ENCODE measurements at regions not wholly inside any gene's neighbourhood (a gene's known extent, or its start where the extent isn't known, plus 50 kb on each side); places are given as distances from the start of the nearest gene placed in this dataset.

DNA sequence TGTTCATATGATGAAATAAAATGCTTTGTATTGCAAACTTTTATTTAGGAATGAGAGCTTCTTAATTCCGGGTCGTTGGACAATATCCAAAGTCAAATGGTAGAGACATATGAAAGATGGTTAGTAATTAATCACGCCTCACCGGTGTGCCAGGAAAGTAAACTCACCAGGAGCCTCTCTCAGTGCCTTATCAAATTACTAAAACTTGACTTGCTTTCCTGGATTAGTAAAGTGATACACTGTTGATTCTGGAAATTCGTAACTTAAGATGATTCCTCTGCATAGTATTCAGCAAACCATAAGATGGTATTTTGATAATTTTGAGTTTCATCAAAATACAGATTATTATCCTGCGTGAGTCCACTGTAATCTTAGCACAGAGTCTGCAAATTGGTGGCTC lies 115.2 kb downstream of the PAX1 start:
- no peak for DNase-seq

DNA sequence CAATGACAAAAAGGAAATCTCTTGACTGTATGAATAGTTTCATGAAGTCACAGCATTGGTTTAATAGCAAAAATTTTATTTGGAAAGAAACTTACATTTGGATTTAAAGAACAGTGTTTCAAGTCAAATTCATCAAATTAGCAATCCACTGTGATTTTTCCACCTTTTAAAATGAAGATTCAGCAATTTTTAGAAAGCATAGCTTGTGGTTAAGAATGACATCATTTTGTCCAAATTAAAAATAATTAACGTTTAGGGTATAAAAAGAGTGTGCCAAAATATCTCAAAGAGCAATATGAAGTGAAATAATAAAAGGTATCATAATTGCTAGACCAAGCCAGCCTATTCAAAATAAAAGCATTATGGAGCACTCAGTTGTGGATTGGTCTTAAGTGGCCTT lies 114.6 kb downstream of the PAX1 start:
- no peak for DNase-seq

DNA sequence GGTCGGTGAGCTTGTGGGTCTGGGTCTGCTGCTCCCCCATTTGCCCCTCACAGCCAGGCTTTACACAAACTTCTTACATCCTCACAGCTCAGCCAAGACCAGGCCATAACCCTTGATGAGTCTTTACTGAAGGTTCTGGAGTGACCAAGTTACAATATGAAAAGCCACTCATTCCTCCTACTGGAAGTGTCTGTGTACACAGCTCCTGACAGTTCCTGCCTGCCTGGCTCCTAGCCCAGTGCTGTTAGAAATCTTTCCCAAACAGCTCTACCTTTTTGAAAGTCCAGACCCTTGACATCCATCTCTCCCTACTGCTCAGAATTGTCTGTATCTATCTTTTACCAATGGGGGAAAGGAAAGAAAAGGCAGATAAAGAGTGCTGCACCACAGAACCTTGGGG lies 106.9 kb downstream of the PAX1 start:
- peak in 1 of 2 experiments; percentile 21 for DNase-seq

DNA sequence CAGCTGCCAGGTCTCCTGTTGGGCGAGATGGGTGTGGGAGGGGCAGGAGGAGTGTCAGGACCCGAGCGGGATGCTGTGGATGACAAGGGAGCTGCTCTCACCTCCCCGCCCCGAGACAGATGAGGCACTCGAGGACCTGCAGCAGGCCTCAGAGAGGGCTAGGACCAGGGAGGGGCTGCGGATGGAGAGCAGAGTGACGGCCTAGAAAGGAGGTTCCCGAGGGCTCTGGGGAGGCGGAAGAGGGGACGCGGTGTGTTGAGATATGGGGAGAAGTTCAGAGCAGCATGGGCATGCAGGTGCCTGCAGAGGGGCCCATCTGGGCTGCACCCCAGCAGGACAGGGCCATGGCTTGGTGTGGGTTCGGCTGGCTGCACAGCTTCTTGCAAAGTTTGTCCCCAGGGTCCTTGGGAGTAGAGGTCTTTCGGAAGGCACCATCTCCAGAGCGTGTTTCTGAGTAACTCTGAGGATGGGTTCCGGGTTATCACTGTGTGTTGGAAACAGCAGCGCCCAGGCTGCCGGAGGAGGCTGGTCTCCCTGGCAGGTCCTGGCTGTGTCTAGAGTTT lies 104.6 kb downstream of the PAX1 start:
- DNase-seq: no peak

DNA sequence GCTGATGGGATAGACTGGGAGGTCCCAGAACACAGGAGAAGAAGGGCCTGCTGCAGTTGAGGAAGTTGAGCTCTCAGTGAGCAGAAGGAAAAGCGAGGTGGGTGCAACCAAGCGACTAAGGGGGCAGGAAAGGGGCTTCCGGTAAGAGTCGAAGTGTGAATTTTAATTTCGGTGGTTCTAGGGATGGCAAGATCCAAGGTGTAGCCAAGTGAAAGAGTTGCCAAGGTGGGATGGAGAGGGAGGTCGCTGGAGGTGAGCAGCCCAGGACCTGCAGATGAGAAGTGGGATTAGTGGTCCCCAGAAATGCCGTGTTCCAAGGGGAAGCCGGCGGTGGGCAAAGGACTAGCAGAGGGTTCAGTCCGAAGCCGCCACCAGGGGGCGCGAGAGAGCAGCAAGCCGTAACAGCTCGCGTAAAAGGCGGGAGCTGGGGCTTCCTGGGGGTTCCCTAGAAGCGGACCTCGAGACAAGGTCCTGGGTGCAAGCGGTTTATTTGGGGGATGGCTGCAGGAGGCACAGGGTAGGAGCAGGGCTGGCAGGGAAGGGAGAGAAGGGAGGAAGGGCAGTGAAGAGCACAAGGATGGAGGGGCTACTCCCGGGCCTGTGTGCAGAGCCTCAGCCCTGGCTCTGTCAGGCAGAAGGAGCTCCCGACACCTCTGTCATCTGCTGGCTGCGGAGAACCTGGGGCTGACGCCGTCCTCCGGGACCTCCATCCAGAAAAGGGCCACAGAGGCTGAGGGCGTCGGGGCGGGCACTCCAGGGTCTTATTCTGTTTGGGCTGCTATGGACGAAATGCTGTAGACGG lies 103.6 kb downstream of the PAX1 start:
- no peak for DNase-seq

DNA sequence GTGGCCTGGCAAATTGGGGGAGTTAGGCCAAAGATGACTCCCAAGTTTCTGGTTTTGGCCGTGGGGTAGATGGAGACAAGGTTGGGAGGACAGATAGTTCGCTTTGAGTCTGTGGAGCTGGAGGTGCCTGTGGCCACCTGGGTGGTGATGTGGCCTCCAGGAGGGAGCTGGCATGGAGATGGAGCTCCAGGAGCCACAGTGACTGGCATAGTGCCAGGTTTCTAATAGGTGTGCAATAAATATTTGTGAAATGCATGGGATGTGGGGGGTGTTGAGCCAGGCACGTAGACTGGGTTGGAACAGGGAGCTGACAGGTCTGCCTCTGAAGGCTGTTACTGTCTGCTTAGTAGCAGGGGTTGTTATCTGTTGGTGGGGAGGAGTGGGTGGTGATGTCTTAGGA lies 102.7 kb downstream of the PAX1 start:
- no peak for DNase-seq

DNA sequence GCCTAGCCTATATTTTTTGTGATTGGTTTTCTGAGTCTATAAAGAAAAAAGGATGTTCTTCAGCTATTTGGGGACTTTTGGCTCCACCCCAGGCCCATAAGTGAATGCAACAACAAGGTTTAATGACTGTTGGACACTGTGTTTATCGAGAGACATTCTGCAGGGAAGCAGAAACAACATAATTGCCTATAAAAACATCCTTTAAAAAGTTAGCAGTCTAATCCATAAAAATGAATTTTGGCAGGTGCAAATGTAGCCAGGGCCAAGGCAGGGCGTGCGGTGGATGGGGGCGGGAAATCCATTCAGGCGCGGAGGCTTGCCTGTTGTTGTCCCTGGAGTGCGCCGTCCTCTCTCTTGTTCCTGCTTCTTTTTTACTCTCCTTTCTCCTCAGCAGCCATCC lies 99.3 kb downstream of the PAX1 start:
- DNase-seq: no peak

DNA sequence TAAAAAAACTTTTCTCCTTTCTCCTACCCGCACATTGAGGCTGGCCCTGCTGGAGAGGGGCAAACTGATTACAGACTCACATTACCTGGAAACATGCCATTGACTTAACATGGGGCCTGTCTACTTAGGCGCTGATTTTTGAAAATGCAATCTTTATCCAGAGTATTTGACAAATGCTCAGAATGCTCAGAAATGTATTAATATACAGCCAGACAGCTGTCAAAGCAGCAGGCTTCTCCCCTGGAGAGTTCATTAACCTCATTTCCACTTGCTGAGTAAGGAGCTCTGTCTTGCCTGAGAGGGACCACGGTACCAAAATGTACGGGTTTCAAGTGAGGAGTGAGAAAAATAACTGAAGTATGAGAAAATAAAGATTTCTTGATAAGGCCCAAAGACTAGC lies 95.7 kb downstream of the PAX1 start:
- DNase-seq: no peak

DNA sequence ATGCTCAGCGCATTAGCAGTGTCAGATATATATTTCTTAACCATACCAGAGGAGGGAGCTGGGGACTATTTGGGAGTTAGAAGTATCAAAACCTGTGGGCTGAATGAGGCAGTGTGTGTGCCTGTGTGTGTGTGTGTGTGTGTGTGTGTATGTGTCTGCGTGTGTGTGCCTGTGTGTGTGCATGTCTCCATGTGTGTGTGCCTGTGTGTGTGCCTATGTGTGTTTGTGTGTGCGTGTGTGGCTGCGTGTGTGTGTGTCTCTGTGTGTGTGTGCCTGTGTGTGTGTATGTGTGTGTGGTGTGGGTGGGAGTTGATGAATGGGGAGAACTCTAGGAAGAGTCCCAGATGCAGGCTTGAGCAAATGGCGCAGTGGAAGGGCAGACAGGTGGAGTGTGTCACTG lies 92.9 kb downstream of the PAX1 start:
- DNase-seq: no peak

DNA sequence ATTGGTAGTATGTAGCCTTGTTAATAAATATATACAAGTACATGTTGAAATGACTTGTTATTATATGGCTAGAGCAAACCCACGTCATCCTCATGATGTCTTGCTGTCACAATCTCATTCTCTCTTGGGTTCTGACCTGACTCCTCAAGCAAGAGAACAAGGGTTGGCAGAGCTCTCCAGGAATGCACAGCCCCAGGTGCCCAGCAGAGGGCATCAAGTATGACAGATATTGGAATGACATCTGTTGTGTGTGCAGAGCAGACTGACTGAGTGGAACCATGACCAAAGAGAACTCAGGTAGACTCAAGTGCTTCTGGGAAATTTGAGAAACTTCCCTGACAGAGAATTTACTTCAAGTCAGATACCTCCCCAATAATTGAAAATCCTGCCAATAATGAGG lies 90.6 kb downstream of the PAX1 start:
- peak in 1 of 2 experiments; percentile 37 for DNase-seq

DNA sequence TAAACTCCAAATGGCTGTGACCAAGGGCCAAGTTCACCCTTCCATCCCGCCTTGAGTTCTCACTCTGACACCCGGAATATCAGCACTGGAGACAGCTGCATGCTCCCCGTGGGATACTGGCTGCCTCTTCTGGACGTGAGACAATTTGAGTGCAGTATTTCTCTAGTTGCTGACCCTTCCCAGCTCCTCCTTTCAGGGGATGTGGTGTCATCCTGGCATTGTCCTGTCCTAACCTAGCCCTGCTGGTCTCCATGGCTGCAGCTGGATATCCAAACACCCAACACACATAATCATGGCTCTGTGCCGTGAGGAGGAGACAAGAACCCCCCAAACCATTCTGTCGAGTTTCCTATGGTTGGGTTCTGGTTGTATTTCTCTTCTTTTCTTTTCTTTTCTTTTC lies 82.6 kb downstream of the PAX1 start:
- no peak for DNase-seq

DNA sequence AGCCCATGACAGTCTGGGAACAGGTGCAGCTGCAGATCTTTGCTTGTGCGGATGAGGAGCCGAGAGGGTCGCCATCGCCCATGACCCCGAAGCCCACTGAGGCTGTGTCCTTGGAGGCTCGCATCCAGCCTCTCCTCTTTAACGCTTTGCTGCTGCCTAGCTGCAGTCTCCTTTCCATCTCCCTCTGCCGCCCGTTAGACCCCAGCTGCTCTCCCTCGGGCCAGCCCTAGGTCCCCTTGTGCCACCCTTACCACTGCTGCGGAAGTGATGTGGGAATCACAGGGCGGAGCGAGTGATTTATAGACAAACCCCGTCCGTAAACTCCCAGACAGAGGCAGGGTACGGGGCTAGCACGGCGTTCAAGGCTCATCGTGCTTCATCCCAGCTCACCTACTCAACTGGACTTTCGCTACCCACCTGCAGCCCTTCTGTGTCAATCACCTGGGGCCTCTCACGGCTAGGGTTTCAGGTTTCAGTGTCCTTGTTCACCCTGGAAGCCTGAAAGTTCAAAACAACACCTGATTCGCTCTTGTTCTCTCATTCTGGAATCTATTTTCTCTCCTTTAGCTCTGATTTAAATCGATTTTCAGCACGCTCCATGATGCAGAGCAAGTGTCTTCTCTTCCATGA lies 76.1 kb downstream of the PAX1 start:
- no peak for DNase-seq

DNA sequence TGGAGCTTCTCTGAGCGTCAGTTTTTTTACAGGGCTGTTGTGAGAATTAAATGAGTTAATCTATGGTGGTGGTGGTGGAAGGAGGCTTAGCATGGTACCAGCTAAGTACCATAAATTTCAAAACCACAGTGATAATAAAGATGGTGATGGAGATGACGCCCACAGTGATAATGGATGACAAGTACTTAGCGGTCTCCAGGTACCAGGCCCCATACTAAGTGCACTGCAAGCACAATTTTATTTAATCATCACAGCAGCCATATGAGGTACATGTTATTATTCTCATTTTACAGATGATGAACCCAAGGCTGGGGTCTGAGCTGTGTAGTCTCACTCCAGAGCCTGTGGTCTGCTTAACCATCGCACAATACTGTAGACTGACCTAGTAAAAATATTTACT lies 75.1 kb downstream of the PAX1 start:
- no peak for DNase-seq
